ENCODE measurements at regions not wholly inside any gene's neighbourhood (a gene's known extent, or its start where the extent isn't known, plus 50 kb on each side); places are given as distances from the start of the nearest gene placed in this dataset.

GRCh38 chr2:241943209-241943850, 73.8 kb downstream of the RTP5 start:
- no peak for DNase-seq

GRCh38 chr2:241943961-241944575, 74.5 kb downstream of the RTP5 start:
- no peak for DNase-seq

GRCh38 chr2:241944821-241945220, 75.3 kb downstream of the RTP5 start:
- no peak for DNase-seq

- DNase-seq = no peak
These were observed 75.8 kb downstream of the RTP5 start for GRCh38 chr2:241945311-241945710.

GRCh38 chr2:241945803-241946202, 76.3 kb downstream of the RTP5 start:
- DNase-seq = no peak

- no peak for DNase-seq
These were observed 76.9 kb downstream of the RTP5 start for GRCh38 chr2:241946306-241947003.

GRCh38 chr2:241947004-241947350, 77.4 kb downstream of the RTP5 start:
- no peak for DNase-seq

- DNase-seq = no peak
These were observed 77.9 kb downstream of the RTP5 start for GRCh38 chr2:241947401-241947800.

- no peak for DNase-seq
These were observed 78.3 kb downstream of the RTP5 start for GRCh38 chr2:241947876-241948275.

- no peak for DNase-seq
These were observed 78.9 kb downstream of the RTP5 start for GRCh38 chr2:241948299-241948897.

GRCh38 chr2:241948901-241949735, 79.6 kb downstream of the RTP5 start:
- DNase-seq = no peak

GRCh38 chr2:241949736-241950412, 80.3 kb downstream of the RTP5 start:
- no peak for DNase-seq

GRCh38 chr2:241950413-241951315, 81.1 kb downstream of the RTP5 start:
- DNase-seq = peak; percentile 67

GRCh38 chr2:241951316-241951700, 81.8 kb downstream of the RTP5 start:
- no peak for DNase-seq

GRCh38 chr2:241951920-241952319, 82.4 kb downstream of the RTP5 start:
- DNase-seq = no peak

- no peak for DNase-seq
These were observed 83.3 kb downstream of the RTP5 start for GRCh38 chr2:241952816-241953215.

GRCh38 chr2:241953324-241953928, 83.9 kb downstream of the RTP5 start:
- no peak for DNase-seq

- DNase-seq = no peak
These were observed 87.1 kb downstream of the RTP5 start for GRCh38 chr2:241956521-241957110.

GRCh38 chr2:241957276-241957675, 87.7 kb downstream of the RTP5 start:
- DNase-seq = no peak
